SU-DHL-6 (cell line): ENCODE measurements at regions not wholly inside any gene's neighbourhood (a gene's known extent, or its start where the extent isn't known, plus 50 kb on each side); places are given as distances from the start of the nearest gene placed in this dataset.
"Not testable (repeated sequence)": the region's sequence is repeated elsewhere in the genome, so short reads cannot be mapped to it uniquely, and the experiment has no call there.

ENCODE experiments used
- H2AFZ ChIP-seq: fragments of 200-600 bp; sonication (generic); 2 replicates; pipeline ENCODE4 v1.6.1; 2014; ENCODE audit warnings: low read depth, mild to moderate bottlenecking, moderate library complexity, mixed read lengths, antibody characterized with exemption, low read length; ENCODE audit not compliant: severe bottlenecking
- H3F3A ChIP-seq: fragments of 200-600 bp; shearing (Covaris generic); 2 replicates; pipeline ENCODE4 v1.6.0; 2016; ENCODE audit warnings: antibody characterized with exemption, mild to moderate bottlenecking; ENCODE audit not compliant: insufficient read depth
- H3K27ac ChIP-seq: fragments of 200-600 bp; sonication (generic); 2 replicates; pipeline ENCODE4 v1.5.1; 2016; ENCODE audit warnings: low read depth, mild to moderate bottlenecking, low read length, moderate library complexity, mixed read lengths
- H3K27me3 ChIP-seq: fragments of 200-600 bp; sonication (generic), shearing (Covaris generic); 2 replicates; pipeline ENCODE4 v1.6.0; 2014; ENCODE audit warnings: mild to moderate bottlenecking, low read length
- H3K36me3 ChIP-seq: fragments of 200-600 bp; sonication (generic); 2 replicates; pipeline ENCODE4 v1.6.1; 2014; ENCODE audit warnings: mild to moderate bottlenecking, low read length, mixed read lengths
- H3K4me2 ChIP-seq: fragments of 300-600, 200-600 bp; shearing (Covaris generic), sonication (generic); 2 replicates; pipeline ENCODE4 v1.6.0; 2014; ENCODE audit warnings: low read length, low read depth, mild to moderate bottlenecking; ENCODE audit not compliant: poor library complexity, severe bottlenecking
- H3K4me3 ChIP-seq: fragments of 200-600 bp; sonication (generic); 2 replicates; pipeline ENCODE4 v1.5.1; 2014; ENCODE audit warnings: antibody characterized with exemption, low read length, mild to moderate bottlenecking, mixed read lengths; ENCODE audit not compliant: insufficient read depth, poor library complexity, severe bottlenecking
- H3K79me2 ChIP-seq: fragments of 200-600 bp; sonication (generic); 2 replicates; pipeline ENCODE4 v1.6.1; 2014; ENCODE audit warnings: mild to moderate bottlenecking, low read length, moderate library complexity; ENCODE audit not compliant: insufficient read depth
- H3K9ac ChIP-seq: fragments of 200-600 bp; sonication (generic); 2 replicates; pipeline ENCODE4 v1.7.0; 2014; ENCODE audit warnings: mild to moderate bottlenecking, low read length
- H3K9me2 ChIP-seq: fragments of 200-600 bp; sonication (generic); replicated peaks from 2 replicates; pipeline ENCODE4 v1.6.1; 2014; ENCODE audit warnings: low read length; ENCODE audit not compliant: insufficient read depth
- H3K9me3 ChIP-seq: fragments of 200-600 bp; sonication (generic); 2 replicates; pipeline ENCODE4 v1.6.1; 2014; ENCODE audit warnings: low read length, mixed read lengths; ENCODE audit not compliant: insufficient read depth
- H4K20me1 ChIP-seq: fragments of 200-600 bp; sonication (generic); 2 replicates; pipeline ENCODE4 v1.6.1; 2014; ENCODE audit warnings: low read depth, mild to moderate bottlenecking, antibody characterized with exemption, low read length, moderate library complexity, mixed read lengths
- CTCF ChIP-seq: fragments of 200-600 bp; sonication (generic); IDR thresholded peaks from one replicate; pipeline ENCODE4 v1.5.1; 2017; ENCODE audit warnings: antibody characterized with exemption, mild to moderate bottlenecking, low read length, moderate library complexity; ENCODE audit not compliant: insufficient read depth, poor library complexity, severe bottlenecking
- EZH2phosphoT487 ChIP-seq: fragments of 200-600 bp; sonication (generic), shearing (Covaris generic); conservative IDR thresholded peaks from 2 replicates; pipeline ENCODE4 v1.6.1; 2018; ENCODE audit warnings: mild to moderate bottlenecking, antibody characterized with exemption, low read length, moderate library complexity, mixed read lengths

GRCh38 chr1:229017091-229017490, 253.8 kb upstream of the RAB4A start:
- no peaks in the 10 kb centered on the region for H3K27me3 ChIP-seq

GRCh38 chr1:229018674-229019295, 252.1 kb upstream of the RAB4A start:
- H2AFZ ChIP-seq = no peak overlapping the region
- H3K36me3 ChIP-seq = no peaks in the 10 kb centered on the region
- no peaks in the 10 kb centered on the region for H3K9me3 ChIP-seq
- H3K27ac ChIP-seq = no peak overlapping the region
- no peak overlapping the region for H3K9ac ChIP-seq
- H3K79me2 ChIP-seq = no peaks in the 10 kb centered on the region
- TF ChIP-seq CTCF (no peak), EZH2phosphoT487 (no peak)
- no peaks in the 10 kb centered on the region for H3K9me2 ChIP-seq
- H3K4me3 ChIP-seq = no peak overlapping the region
- H3K4me2 ChIP-seq = no peak overlapping the region
- no peaks in the 10 kb centered on the region for H3F3A ChIP-seq
- H3K27me3 ChIP-seq = no peaks in the 10 kb centered on the region
- no peaks in the 10 kb centered on the region for H4K20me1 ChIP-seq

More at GRCh38 chr1:229017091-229017490, 253.8 kb upstream of the RAB4A start:
- no peaks in the 10 kb centered on the region for H3K36me3 ChIP-seq
- TF ChIP-seq CTCF (no peak), EZH2phosphoT487 (no peak)
- H3K9me3 ChIP-seq = no peaks in the 10 kb centered on the region
- H3K9ac ChIP-seq = no peak overlapping the region
- no peak overlapping the region for H3K4me2 ChIP-seq
- no peak overlapping the region for H2AFZ ChIP-seq
- H3K27ac ChIP-seq = no peak overlapping the region
- H3K79me2 ChIP-seq = no peaks in the 10 kb centered on the region
- H3F3A ChIP-seq = no peaks in the 10 kb centered on the region
- H3K4me3 ChIP-seq = no peak overlapping the region
- H4K20me1 ChIP-seq = no peaks in the 10 kb centered on the region
- no peaks in the 10 kb centered on the region for H3K9me2 ChIP-seq

GRCh38 chr1:229019663-229020271, 251.1 kb upstream of the RAB4A start:
- H3K36me3 ChIP-seq = no peaks in the 10 kb centered on the region
- no peak overlapping the region for H3K9ac ChIP-seq
- TF ChIP-seq EZH2phosphoT487 (no peak), CTCF (no peak)
- H3K79me2 ChIP-seq = no peaks in the 10 kb centered on the region
- no peaks in the 10 kb centered on the region for H3K9me2 ChIP-seq
- no peaks in the 10 kb centered on the region for H3K9me3 ChIP-seq
- H2AFZ ChIP-seq = no peak overlapping the region
- H3K4me3 ChIP-seq = no peak overlapping the region
- H3K27ac ChIP-seq = no peak overlapping the region
- no peaks in the 10 kb centered on the region for H3F3A ChIP-seq
- H3K4me2 ChIP-seq = no peak overlapping the region
- no peaks in the 10 kb centered on the region for H3K27me3 ChIP-seq
- H4K20me1 ChIP-seq = no peaks in the 10 kb centered on the region

- H3K9ac ChIP-seq, H3F3A ChIP-seq, H3K4me3 ChIP-seq, H2AFZ ChIP-seq, H3K9me2 ChIP-seq, H3K79me2 ChIP-seq, H3K27ac ChIP-seq, H3K27me3 ChIP-seq, H3K36me3 ChIP-seq, H3K9me3 ChIP-seq, H3K4me2 ChIP-seq, H4K20me1 ChIP-seq: not testable (repeated sequence)
Measured at GRCh38 chr1:229021034-229021433, 249.9 kb upstream of the RAB4A start.
